ENCODE measurements at regions not wholly inside any gene's neighbourhood (a gene's known extent, or its start where the extent isn't known, plus 50 kb on each side); places are given as distances from the start of the nearest gene placed in this dataset.

- TF ChIP-seq POLR2A (IDR thresholded peaks at IDR 0.05) (no peak), CTCF (IDR thresholded peaks at IDR 0.05) (no peak)
Observed at GRCh38 chr2:129737660-129738527, 241.6 kb upstream of the RAB6C start.
